B cell (primary cell): ENCODE measurements at regions not wholly inside any gene's neighbourhood (a gene's known extent, or its start where the extent isn't known, plus 50 kb on each side); places are given as distances from the start of the nearest gene placed in this dataset.

Experiments
- ATAC-seq: fragments of 200-7000 bp; cut with Tn5 transposase; one replicate; pipeline ENCODE4 v1.10.0; 2021; ENCODE audit warnings: low read depth, mild to moderate bottlenecking, moderate number of reproducible peaks, moderate library complexity
- CTCF ChIA-PET: fragments of 350-600 bp; sonication (Branson Sonifier 250); formaldehyde crosslinking; loops from one replicate; lab custom pipeline; 2021; ENCODE audit warnings: antibody characterized with exemption, inconsistent platforms; lab: Charles Lee
- POLR2A ChIA-PET: fragments of 350-600 bp; sonication (Branson Sonifier 250); formaldehyde crosslinking; loops from one replicate; lab custom pipeline; 2021; ENCODE audit warnings: antibody characterized with exemption; lab: Charles Lee
- DNase-seq: peaks from one replicate; pipeline ENCODE4 v3.0.0; 2013
- H2AFZ ChIP-seq: 2 replicates; pipeline ENCODE4 v1.6.1; 2012; ENCODE audit warnings: mild to moderate bottlenecking, low read depth, low read length; ENCODE audit not compliant: insufficient read depth, poor library complexity, severe bottlenecking
- H3K27ac ChIP-seq, 2 donors: 1 replicate in 1 of 2; 2 replicates in 1 of 2; pipeline ENCODE4 v1.5.1; 2012 to 2013; ENCODE audit warnings: low read length in 2 of 2, mild to moderate bottlenecking in 2 of 2, moderate library complexity in 1 of 2
- H3K27me3 ChIP-seq, 4 experiments: fragments of 200-600 bp in 1 of 4; sonication (generic) in 1 of 4; replicated peaks in 1 of 4; 1 replicate in 2 of 4; 2 replicates in 2 of 4; pipeline versions ENCODE4 v1.6.1 to v1.7.0; 2013 to 2016; ENCODE audit warnings: low read length in 3 of 4, mild to moderate bottlenecking in 2 of 4, mixed read lengths in 1 of 4, moderate library complexity in 1 of 4; ENCODE audit not compliant: insufficient read depth in 4 of 4, control insufficient read depth in 3 of 4; ENCODE audit errors: control extremely low read depth in 1 of 4
- H3K36me3 ChIP-seq, 2 experiments: replicated peaks in 1 of 2; 1 replicate in 1 of 2; 2 replicates in 1 of 2; pipeline versions ENCODE4 v1.6.1 to v1.7.1; 2013; ENCODE audit warnings: low read length in 1 of 2; ENCODE audit not compliant: insufficient read depth in 2 of 2, control insufficient read depth in 1 of 2; ENCODE audit errors: control extremely low read depth in 1 of 2, extremely low read depth in 1 of 2
- H3K4me1 ChIP-seq, 2 donors: fragments of 200-600 bp in 1 of 2; sonication (generic) in 1 of 2; 1 replicate in 1 of 2; 2 replicates in 1 of 2; pipeline versions ENCODE4 v1.5.1 to v1.6.1; 2013 to 2017; ENCODE audit warnings: low read length in 2 of 2; ENCODE audit not compliant: control insufficient read depth in 2 of 2, insufficient read depth in 2 of 2
- H3K4me2 ChIP-seq: replicated peaks from 2 replicates; pipeline ENCODE3; 2012; ENCODE audit warnings: mild to moderate bottlenecking, low read depth, low read length; ENCODE audit not compliant: poor library complexity, severe bottlenecking
- H3K4me3 ChIP-seq, 5 experiments: fragments of 200-600 bp in 1 of 5; sonication (generic) in 1 of 5; 1 replicate in 3 of 5; 2 replicates in 2 of 5; pipeline versions ENCODE4 v1.5.1 to v1.7.0; 2011 to 2016; ENCODE audit warnings: low read length in 4 of 5, mild to moderate bottlenecking in 4 of 5, low read depth in 2 of 5, control low read depth in 1 of 5, moderate library complexity in 1 of 5; ENCODE audit not compliant: insufficient read depth in 1 of 5; ENCODE audit errors: control extremely low read depth in 1 of 5, extremely low read depth in 1 of 5
- H3K79me2 ChIP-seq: fragments of 200-600 bp; sonication (generic); one replicate; pipeline ENCODE4 v1.6.0; 2016; ENCODE audit warnings: low read length; ENCODE audit not compliant: control insufficient read depth, insufficient read depth
- H3K9ac ChIP-seq: fragments of 200-600 bp; sonication (generic); 2 replicates; pipeline ENCODE4 v1.6.1; 2017; ENCODE audit warnings: mild to moderate bottlenecking, low read length, moderate library complexity
- H3K9me3 ChIP-seq, 3 donors: one replicate each; pipeline versions ENCODE4 v1.6.1 to v1.7.1; 2013; ENCODE audit warnings: low read length in 2 of 3; ENCODE audit not compliant: control insufficient read depth in 2 of 3, insufficient read depth in 1 of 3; ENCODE audit errors: control extremely low read depth in 1 of 3
- H4K20me1 ChIP-seq: 2 replicates; pipeline ENCODE4 v1.6.0; 2012; ENCODE audit warnings: mild to moderate bottlenecking, low read length; ENCODE audit not compliant: insufficient read depth, control insufficient read depth, poor library complexity, severe bottlenecking
- H3K27ac Mint-ChIP-seq: one replicate; pipeline ENCODE4 v1.8.0; 2021; ENCODE audit warnings: mixed read lengths
- H3K27me3 Mint-ChIP-seq: one replicate; pipeline ENCODE4 v1.8.0; 2021; ENCODE audit warnings: mixed read lengths
- H3K4me1 Mint-ChIP-seq: one replicate; pipeline ENCODE4 v1.8.0; 2021; ENCODE audit warnings: mixed read lengths
- H3K4me3 Mint-ChIP-seq: one replicate; pipeline ENCODE4 v1.8.0; 2021; ENCODE audit warnings: mixed read lengths
- H3K9me3 Mint-ChIP-seq: one replicate; pipeline ENCODE4 v1.8.0; 2022; ENCODE audit warnings: mixed read lengths; ENCODE audit not compliant: insufficient read depth
- EZH2 ChIP-seq: IDR thresholded peaks from 2 replicates; pipeline ENCODE4 v1.6.1; 2012; ENCODE audit warnings: borderline replicate concordance, low read depth, mild to moderate bottlenecking, moderate library complexity, low read length; ENCODE audit not compliant: insufficient read depth, poor library complexity, severe bottlenecking
- WGBS: methylation state at CpG from one replicate; pipeline ENCODE4 v1.1.5; 2013; ENCODE audit warnings: missing lambda C conversion rate; ENCODE audit not compliant: insufficient coverage; 5-methylcytosine and 5-hydroxymethylcytosine counted together
- intact Hi-C: fragments of 100-400 bp; cut with micrococcal nuclease; formaldehyde crosslinking; loops from one replicate; pipeline ENCODE4 v1.10.0; 2022
- TF ChIP-seq, protein P1 (sequence below): fragments of 200-600 bp; IDR thresholded peaks from one replicate; pipeline ENCODE4 v1.8.0; 2022; ENCODE audit warnings: antibody characterized with exemption, mild to moderate bottlenecking

DNA sequence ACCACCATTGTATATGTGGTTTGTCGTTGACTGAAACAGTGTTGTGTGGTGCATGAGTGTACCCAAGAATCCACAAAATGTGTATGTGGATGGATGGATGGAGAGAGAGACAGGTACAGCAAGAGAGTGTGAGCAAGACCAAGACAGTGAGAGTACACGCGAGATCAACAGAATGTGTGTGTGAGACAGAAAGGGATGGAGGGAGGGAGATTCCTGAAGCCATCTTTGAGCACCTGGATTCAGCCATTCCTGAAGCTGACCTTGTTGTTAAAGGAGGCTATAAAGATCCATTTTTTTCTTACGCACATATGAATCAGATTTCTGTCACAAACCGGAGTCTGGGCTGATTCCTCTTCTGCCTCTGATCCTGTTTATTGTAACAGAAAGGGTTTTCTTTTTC is 64.1 kb downstream of the TFAP2C start:
- Mint-ChIP-seq H3K4me3 (no peak overlapping the region), H3K4me1 (no peaks in the 10 kb centered on the region), H3K9me3 (peaks cover 6% of the 10 kb centered on the region), H3K27me3 (peaks cover 4% of the 10 kb centered on the region), H3K27ac (no peak overlapping the region)
- ChIA-PET CTCF (no interaction called here), POLR2A (no interaction called here)
- Histone ChIP-seq H3K9me3 (peaks cover 0 to 4% (median 0%) of the 10 kb centered on the region in 3 donors), H3K27ac (no peak overlapping the region), H3K4me2 (no peak overlapping the region), H3K4me1 (no peaks in the 10 kb centered on the region), H3K27me3 (peaks cover 0 to 3% (median 0%) of the 10 kb centered on the region in 4 experiments), H3K36me3 (no peaks in the 10 kb centered on the region), H4K20me1 (no peaks in the 10 kb centered on the region), H2AFZ (no peak overlapping the region), H3K4me3 (no peak overlapping the region), H3K9ac (no peak overlapping the region), H3K79me2 (no peaks in the 10 kb centered on the region)
- 95% methylated on average over 3 of the region's 5 CpGs for WGBS
- intact Hi-C loops: no loop called here
- TF ChIP-seq, protein P1, sequence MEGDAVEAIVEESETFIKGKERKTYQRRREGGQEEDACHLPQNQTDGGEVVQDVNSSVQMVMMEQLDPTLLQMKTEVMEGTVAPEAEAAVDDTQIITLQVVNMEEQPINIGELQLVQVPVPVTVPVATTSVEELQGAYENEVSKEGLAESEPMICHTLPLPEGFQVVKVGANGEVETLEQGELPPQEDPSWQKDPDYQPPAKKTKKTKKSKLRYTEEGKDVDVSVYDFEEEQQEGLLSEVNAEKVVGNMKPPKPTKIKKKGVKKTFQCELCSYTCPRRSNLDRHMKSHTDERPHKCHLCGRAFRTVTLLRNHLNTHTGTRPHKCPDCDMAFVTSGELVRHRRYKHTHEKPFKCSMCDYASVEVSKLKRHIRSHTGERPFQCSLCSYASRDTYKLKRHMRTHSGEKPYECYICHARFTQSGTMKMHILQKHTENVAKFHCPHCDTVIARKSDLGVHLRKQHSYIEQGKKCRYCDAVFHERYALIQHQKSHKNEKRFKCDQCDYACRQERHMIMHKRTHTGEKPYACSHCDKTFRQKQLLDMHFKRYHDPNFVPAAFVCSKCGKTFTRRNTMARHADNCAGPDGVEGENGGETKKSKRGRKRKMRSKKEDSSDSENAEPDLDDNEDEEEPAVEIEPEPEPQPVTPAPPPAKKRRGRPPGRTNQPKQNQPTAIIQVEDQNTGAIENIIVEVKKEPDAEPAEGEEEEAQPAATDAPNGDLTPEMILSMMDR: no peak
- TF ChIP-seq EZH2: no peak
- no peak for ATAC-seq
- no peak for DNase-seq

- Mint-ChIP-seq H3K27me3 (no peaks in the 10 kb centered on the region), H3K4me3 (no peak overlapping the region), H3K27ac (no peak overlapping the region), H3K4me1 (no peaks in the 10 kb centered on the region), H3K9me3 (peaks cover 6% of the 10 kb centered on the region)
- H3K4me3 ChIP-seq: no peak overlapping the region
- H3K9ac ChIP-seq: no peak overlapping the region
- no peaks in the 10 kb centered on the region for H4K20me1 ChIP-seq
- DNase-seq (no peak), ATAC-seq (no peak)
- no peaks in the 10 kb centered on the region for H3K4me1 ChIP-seq
- CTCF ChIA-PET: no interaction called here
- peaks cover 0 to 3% (median 0%) of the 10 kb centered on the region in 3 donors for H3K9me3 ChIP-seq
- intact Hi-C loops: no loop called here
- H3K36me3 ChIP-seq: no peaks in the 10 kb centered on the region
- H2AFZ ChIP-seq: no peak overlapping the region
- no peak overlapping the region for H3K4me2 ChIP-seq
- no peak overlapping the region for H3K27ac ChIP-seq
- no peak for TF ChIP-seq EZH2
- TF ChIP-seq, protein P1: no peak
- H3K79me2 ChIP-seq: no peaks in the 10 kb centered on the region
- H3K27me3 ChIP-seq: no peaks in the 10 kb centered on the region
- 91% methylated on average over 7 of the region's 11 CpGs for WGBS
- POLR2A ChIA-PET: no interaction called here
Measured at GRCh38 chr20:56697476-56697875, 68.4 kb downstream of the TFAP2C start.
